ENCODE measurements at regions not wholly inside any gene's neighbourhood (a gene's known extent, or its start where the extent isn't known, plus 50 kb on each side); places are given as distances from the start of the nearest gene placed in this dataset.

GRCh38 chr3:15977598-15978232 is 179.9 kb upstream of the ANKRD28 start:
- no peak overlapping the region for H3K4me3 ChIP-seq
- H3K27me3 ChIP-seq: no peaks in the 10 kb centered on the region
- TF ChIP-seq POLR2AphosphoS5 (IDR thresholded peaks at IDR 0.05): no peak
- no peak for TF ChIP-seq POLR2A (IDR thresholded peaks at IDR 0.05)
- no peak for TF ChIP-seq EP300 (IDR thresholded peaks at IDR 0.05; ENCODE audit: low read depth)
- no peak for TF ChIP-seq CTCF (IDR thresholded peaks at IDR 0.05)
- intact Hi-C loops (cut with DNase I; ENCODE audit: low total_unique reads) (no loop called here), in situ Hi-C loops (cut with MboI; ENCODE audit: low pct_ligation_motif_present in 1 of 4, low pct_unique_long_range_greater_than_20kb in 1 of 4, low sequenced_read_pairs in 3 of 4) (no loop called here)
- no peaks in the 10 kb centered on the region for H3K36me3 ChIP-seq
- no peaks in the 10 kb centered on the region for H3K4me1 ChIP-seq
- WGBS, 2 donors (ENCODE audit: low coverage in 1 of 2): 84 to 89% methylated on average over 5 to 6 of the region's 6 CpGs
- no peak overlapping the region for H3K27ac ChIP-seq
- no peaks in the 10 kb centered on the region for H3K9me3 ChIP-seq
- DNase-seq: no peak

GRCh38 chr3:15978801-15979200 is 181.0 kb upstream of the ANKRD28 start:
- no peak overlapping the region for H3K27ac ChIP-seq
- intact Hi-C loops (cut with DNase I; ENCODE audit: low total_unique reads): no loop called here
- no peak for DNase-seq
- no peaks in the 10 kb centered on the region for H3K27me3 ChIP-seq
- no peaks in the 10 kb centered on the region for H3K36me3 ChIP-seq
- H3K4me3 ChIP-seq: no peak overlapping the region
- TF ChIP-seq EP300 (IDR thresholded peaks at IDR 0.05; ENCODE audit: low read depth) (no peak), POLR2A (IDR thresholded peaks at IDR 0.05) (no peak), CTCF (IDR thresholded peaks at IDR 0.05) (no peak), POLR2AphosphoS5 (IDR thresholded peaks at IDR 0.05) (no peak)
- in situ Hi-C loops (cut with MboI; ENCODE audit: low pct_ligation_motif_present in 1 of 4, low pct_unique_long_range_greater_than_20kb in 1 of 4, low sequenced_read_pairs in 3 of 4): no loop called here
- H3K9me3 ChIP-seq: no peaks in the 10 kb centered on the region
- no peaks in the 10 kb centered on the region for H3K4me1 ChIP-seq
- WGBS, 2 donors (ENCODE audit: low coverage in 1 of 2): 70 to 94% methylated on average over 2 of the region's 2 CpGs

DNA sequence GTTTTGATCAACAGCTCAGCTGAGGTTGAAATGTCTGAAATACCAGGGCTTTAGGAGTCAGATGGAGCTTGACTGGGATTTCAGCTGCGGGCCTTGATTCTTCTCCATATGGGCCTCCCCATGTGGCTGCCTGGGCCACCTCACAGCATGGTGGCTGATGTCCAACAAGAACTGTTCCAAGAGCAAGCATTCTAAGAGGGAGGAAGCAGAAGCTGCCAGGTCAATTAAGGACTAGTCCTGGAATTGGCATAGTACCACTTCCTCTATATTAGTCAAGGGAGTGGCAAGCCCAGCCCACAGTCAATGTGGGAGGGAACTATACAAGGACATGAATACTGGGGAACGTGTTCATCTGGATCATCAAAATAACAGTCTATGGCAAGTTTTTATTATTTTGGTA is 181.7 kb upstream of the ANKRD28 start:
- no peak overlapping the region for H3K4me3 ChIP-seq
- TF ChIP-seq POLR2A (IDR thresholded peaks at IDR 0.05): no peak
- no peak for TF ChIP-seq CTCF (IDR thresholded peaks at IDR 0.05)
- TF ChIP-seq POLR2AphosphoS5 (IDR thresholded peaks at IDR 0.05): no peak
- no peak for TF ChIP-seq EP300 (IDR thresholded peaks at IDR 0.05; ENCODE audit: low read depth)
- 78 to 80% methylated on average over 1 to 2 of the region's 2 CpGs for WGBS, 2 donors (ENCODE audit: low coverage in 1 of 2)
- H3K9me3 ChIP-seq: no peaks in the 10 kb centered on the region
- no peak for DNase-seq
- intact Hi-C loops (cut with DNase I; ENCODE audit: low total_unique reads): no loop called here
- no peaks in the 10 kb centered on the region for H3K36me3 ChIP-seq
- in situ Hi-C loops (cut with MboI; ENCODE audit: low pct_ligation_motif_present in 1 of 4, low pct_unique_long_range_greater_than_20kb in 1 of 4, low sequenced_read_pairs in 3 of 4): no loop called here
- no peaks in the 10 kb centered on the region for H3K4me1 ChIP-seq
- no peaks in the 10 kb centered on the region for H3K27me3 ChIP-seq
- H3K27ac ChIP-seq: no peak overlapping the region

GRCh38 chr3:15979900-15980299 is 182.1 kb upstream of the ANKRD28 start:
- H3K4me1 ChIP-seq: no peaks in the 10 kb centered on the region
- no peak overlapping the region for H3K27ac ChIP-seq
- H3K36me3 ChIP-seq: no peaks in the 10 kb centered on the region
- intact Hi-C loops (cut with DNase I; ENCODE audit: low total_unique reads) (no loop called here), in situ Hi-C loops (cut with MboI; ENCODE audit: low pct_ligation_motif_present in 1 of 4, low pct_unique_long_range_greater_than_20kb in 1 of 4, low sequenced_read_pairs in 3 of 4) (no loop called here)
- no peak for TF ChIP-seq EP300 (IDR thresholded peaks at IDR 0.05; ENCODE audit: low read depth)
- no peak for TF ChIP-seq POLR2AphosphoS5 (IDR thresholded peaks at IDR 0.05)
- no peak for TF ChIP-seq POLR2A (IDR thresholded peaks at IDR 0.05)
- no peak for TF ChIP-seq CTCF (IDR thresholded peaks at IDR 0.05)
- H3K27me3 ChIP-seq: no peaks in the 10 kb centered on the region
- DNase-seq: no peak
- WGBS, 2 donors (ENCODE audit: low coverage in 1 of 2): 83 to 100% methylated on average over 2 to 3 of the region's 3 CpGs
- H3K9me3 ChIP-seq: no peaks in the 10 kb centered on the region
- H3K4me3 ChIP-seq: no peak overlapping the region

Data from transverse colon (tissue), 4 donors.